ENCODE measurements at regions not wholly inside any gene's neighbourhood (a gene's known extent, or its start where the extent isn't known, plus 50 kb on each side); places are given as distances from the start of the nearest gene placed in this dataset.

DNA sequence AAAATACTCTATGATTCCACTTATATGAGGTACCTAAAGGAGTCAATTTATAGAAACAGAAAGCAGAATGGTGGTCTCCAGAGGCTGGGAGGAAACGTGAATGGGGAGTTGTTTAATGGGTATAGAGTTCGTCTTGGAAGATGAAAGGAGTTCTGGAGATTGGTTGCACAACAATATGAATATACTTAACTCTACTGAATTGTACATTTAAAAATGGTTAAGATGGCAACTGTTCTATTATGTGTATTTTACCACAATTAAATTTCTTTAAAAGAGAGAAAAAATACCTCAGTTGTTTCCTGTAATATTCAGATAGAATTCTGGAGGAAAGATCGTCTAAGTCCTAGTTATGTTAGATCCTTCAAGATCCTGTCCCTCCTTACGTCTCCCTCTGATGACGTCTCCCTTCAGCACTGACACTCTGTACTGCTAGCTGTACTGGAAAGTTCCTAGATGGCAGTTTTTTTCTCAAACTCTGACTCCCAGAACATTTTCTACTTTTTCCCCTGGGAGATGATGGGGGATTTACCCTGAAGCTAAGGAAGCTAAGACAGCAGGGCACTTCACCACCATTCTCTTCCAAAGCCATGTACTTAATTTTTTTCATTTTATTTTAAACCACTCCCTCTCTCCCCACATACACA is 53.2 kb upstream of the CAV2 start:
- ChIA-PET POLR2A (no interaction called here), CTCF (no interaction called here)
- no peaks in the 10 kb centered on the region for H3K27me3 ChIP-seq (replicated peaks in 2 of 5; ENCODE audit: control insufficient read depth in 4 of 5, insufficient read depth in 5 of 5, low read length in 4 of 5)
- no peaks in the 10 kb centered on the region for H3K36me3 ChIP-seq (ENCODE audit: control insufficient read depth in 4 of 4, insufficient read depth in 4 of 4, low read length in 3 of 4)
- H3K4me1 ChIP-seq (ENCODE audit: control extremely low read depth in 1 of 4, control insufficient read depth in 4 of 4, insufficient read depth in 4 of 4, low read length in 3 of 4), result no peaks in the 10 kb centered on the region
- WGBS (ENCODE audit: insufficient coverage), result 92% methylated on average over 2 of the region's 5 CpGs
- H3K27ac ChIP-seq (ENCODE audit: insufficient read depth in 1 of 2, low read depth in 1 of 2, low read length in 2 of 2, poor library complexity in 1 of 2, severe bottlenecking in 2 of 2), result no peak overlapping the region
- no peak overlapping the region for H3K4me3 ChIP-seq (ENCODE audit: control insufficient read depth in 1 of 7, extremely low read depth in 1 of 7, insufficient read depth in 4 of 7, low read depth in 2 of 7, low read length in 6 of 7)
- no peak for DNase-seq
- no peaks in the 10 kb centered on the region for H3K9me3 ChIP-seq (ENCODE audit: control extremely low read depth in 1 of 5, control insufficient read depth in 4 of 5, insufficient read depth in 2 of 5, low read depth in 1 of 5, low read length in 4 of 5)

DNA sequence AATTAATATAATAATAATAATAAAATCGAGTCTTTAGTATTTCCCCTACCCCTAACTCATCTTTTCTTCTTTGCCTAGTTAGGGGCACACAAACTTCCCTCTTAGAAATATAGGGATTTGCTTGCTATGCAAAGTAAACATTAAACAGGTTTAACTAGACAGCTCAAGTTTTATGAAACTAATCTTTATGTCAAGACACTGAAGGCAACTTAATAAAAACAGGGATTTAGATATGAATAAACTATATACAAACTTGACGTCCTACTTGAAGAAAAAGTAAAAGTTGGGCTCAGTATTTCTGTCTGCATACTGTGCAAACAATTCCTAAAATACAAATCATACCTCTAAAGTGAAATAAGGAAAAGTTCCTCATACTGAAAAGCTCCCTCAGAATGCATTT is 52.1 kb upstream of the CAV2 start:
- Histone ChIP-seq H3K27me3 (replicated peaks in 2 of 5; ENCODE audit: control insufficient read depth in 4 of 5, insufficient read depth in 5 of 5, low read length in 4 of 5) (no peaks in the 10 kb centered on the region), H3K4me3 (ENCODE audit: control insufficient read depth in 1 of 7, extremely low read depth in 1 of 7, insufficient read depth in 4 of 7, low read depth in 2 of 7, low read length in 6 of 7) (no peak overlapping the region), H3K36me3 (ENCODE audit: control insufficient read depth in 4 of 4, insufficient read depth in 4 of 4, low read length in 3 of 4) (no peaks in the 10 kb centered on the region), H3K9me3 (ENCODE audit: control extremely low read depth in 1 of 5, control insufficient read depth in 4 of 5, insufficient read depth in 2 of 5, low read depth in 1 of 5, low read length in 4 of 5) (no peaks in the 10 kb centered on the region), H3K4me1 (ENCODE audit: control extremely low read depth in 1 of 4, control insufficient read depth in 4 of 4, insufficient read depth in 4 of 4, low read length in 3 of 4) (no peaks in the 10 kb centered on the region), H3K27ac (ENCODE audit: insufficient read depth in 1 of 2, low read depth in 1 of 2, low read length in 2 of 2, poor library complexity in 1 of 2, severe bottlenecking in 2 of 2) (no peak overlapping the region)
- POLR2A ChIA-PET, result no interaction called here
- DNase-seq, result no peak
- CTCF ChIA-PET, result interaction anchor here (1.0 kb wide), 1 partner anchor 77 kb away, joined by 3 read pairs; no protein-coding TSS in a partner anchor
- WGBS (ENCODE audit: insufficient coverage), result no CpG with 5 or more reads among the region's 2 CpGs

DNA sequence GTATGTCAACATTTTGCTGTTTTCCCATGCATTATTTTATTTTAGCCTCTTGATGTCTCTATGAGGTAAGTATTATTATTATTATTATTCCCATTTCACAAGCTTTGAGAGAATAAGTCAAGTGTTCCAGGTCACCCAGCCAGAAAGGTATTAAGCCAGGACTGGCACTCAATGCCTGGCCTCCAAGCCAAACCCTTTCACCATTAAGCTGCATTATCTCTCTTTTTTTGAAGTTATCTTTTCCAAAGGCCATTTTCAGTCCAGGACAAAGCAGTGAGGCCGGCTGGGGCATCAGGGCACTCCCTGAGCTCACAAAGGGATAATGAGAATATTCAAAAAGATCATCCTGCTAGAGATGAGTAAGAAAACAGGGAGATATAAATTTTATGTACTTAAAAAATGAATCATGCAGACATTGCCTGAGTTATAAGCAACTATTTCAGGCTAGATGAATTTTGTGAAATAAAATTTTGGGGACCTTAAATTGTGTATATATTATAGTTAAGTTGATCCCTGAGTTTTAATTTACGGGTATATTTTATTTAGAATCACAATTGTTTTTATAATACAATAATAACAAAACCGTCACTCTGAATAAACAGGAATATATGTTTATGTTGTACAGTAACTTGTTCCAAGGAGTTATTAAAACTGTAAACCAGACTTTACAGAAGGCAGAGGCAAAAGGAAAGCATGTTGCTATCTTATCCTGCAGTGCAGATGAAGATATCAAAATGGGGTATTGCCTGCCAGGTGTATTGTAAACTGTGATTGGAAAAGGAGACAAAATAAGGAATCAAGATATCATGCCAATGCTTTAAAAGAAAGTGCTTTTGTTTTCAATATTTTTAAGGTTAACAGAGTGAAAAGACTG is 51.3 kb upstream of the CAV2 start:
- Histone ChIP-seq H3K27me3 (replicated peaks in 2 of 5; ENCODE audit: control insufficient read depth in 4 of 5, insufficient read depth in 5 of 5, low read length in 4 of 5) (no peaks in the 10 kb centered on the region), H3K36me3 (ENCODE audit: control insufficient read depth in 4 of 4, insufficient read depth in 4 of 4, low read length in 3 of 4) (no peaks in the 10 kb centered on the region), H3K4me1 (ENCODE audit: control extremely low read depth in 1 of 4, control insufficient read depth in 4 of 4, insufficient read depth in 4 of 4, low read length in 3 of 4) (no peaks in the 10 kb centered on the region), H3K4me3 (ENCODE audit: control insufficient read depth in 1 of 7, extremely low read depth in 1 of 7, insufficient read depth in 4 of 7, low read depth in 2 of 7, low read length in 6 of 7) (no peak overlapping the region), H3K27ac (ENCODE audit: insufficient read depth in 1 of 2, low read depth in 1 of 2, low read length in 2 of 2, poor library complexity in 1 of 2, severe bottlenecking in 2 of 2) (no peak overlapping the region), H3K9me3 (ENCODE audit: control extremely low read depth in 1 of 5, control insufficient read depth in 4 of 5, insufficient read depth in 2 of 5, low read depth in 1 of 5, low read length in 4 of 5) (no peaks in the 10 kb centered on the region)
- WGBS (ENCODE audit: insufficient coverage), result no CpG with 5 or more reads among the region's 3 CpGs
- ChIA-PET POLR2A (no interaction called here), CTCF (interaction anchor here (1.0 kb wide), 1 partner anchor 78 kb away, joined by 3 read pairs; no protein-coding TSS in a partner anchor)
- DNase-seq, result no peak

DNA sequence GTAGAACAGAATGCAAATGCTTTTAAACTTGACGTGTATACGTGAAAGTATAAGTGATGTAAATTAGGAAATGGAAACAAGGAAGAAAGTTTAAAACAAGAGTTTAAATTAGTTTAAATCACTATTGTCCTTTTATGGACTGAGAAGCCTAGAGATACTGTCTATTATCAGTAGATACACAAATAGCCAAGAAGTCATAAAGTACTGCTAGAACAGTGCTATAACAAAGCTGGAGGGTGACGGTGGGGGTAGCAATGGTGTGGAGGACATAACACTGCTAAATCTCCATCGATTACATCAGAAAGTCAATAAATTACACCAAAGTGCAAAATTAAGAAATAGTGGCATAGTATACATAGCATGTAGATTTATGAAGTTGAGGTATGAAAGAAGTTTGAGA is 50.1 kb upstream of the CAV2 start:
- Histone ChIP-seq H3K9me3 (ENCODE audit: control extremely low read depth in 1 of 5, control insufficient read depth in 4 of 5, insufficient read depth in 2 of 5, low read depth in 1 of 5, low read length in 4 of 5) (no peaks in the 10 kb centered on the region), H3K4me1 (ENCODE audit: control extremely low read depth in 1 of 4, control insufficient read depth in 4 of 4, insufficient read depth in 4 of 4, low read length in 3 of 4) (no peaks in the 10 kb centered on the region), H3K27ac (ENCODE audit: insufficient read depth in 1 of 2, low read depth in 1 of 2, low read length in 2 of 2, poor library complexity in 1 of 2, severe bottlenecking in 2 of 2) (no peak overlapping the region), H3K4me3 (ENCODE audit: control insufficient read depth in 1 of 7, extremely low read depth in 1 of 7, insufficient read depth in 4 of 7, low read depth in 2 of 7, low read length in 6 of 7) (no peak overlapping the region), H3K27me3 (replicated peaks in 2 of 5; ENCODE audit: control insufficient read depth in 4 of 5, insufficient read depth in 5 of 5, low read length in 4 of 5) (no peaks in the 10 kb centered on the region), H3K36me3 (ENCODE audit: control insufficient read depth in 4 of 4, insufficient read depth in 4 of 4, low read length in 3 of 4) (no peaks in the 10 kb centered on the region)
- WGBS (ENCODE audit: insufficient coverage), result no CpG with 5 or more reads among the region's 4 CpGs
- POLR2A ChIA-PET, result no interaction called here
- CTCF ChIA-PET, result no interaction called here
- no peak for DNase-seq

Measured in common myeloid progenitor, CD34-positive (primary cell).